CD4-positive, alpha-beta T cell treated with Interleukin-17A for 4 hours (primary cell): ENCODE measurements at regions not wholly inside any gene's neighbourhood (a gene's known extent, or its start where the extent isn't known, plus 50 kb on each side); places are given as distances from the start of the nearest gene placed in this dataset.

ENCODE experiments used
- DNase-seq: peaks from one replicate; pipeline ENCODE4 v3.0.0-alpha.2; 2020; ENCODE audit warnings: mixed read lengths

DNA sequence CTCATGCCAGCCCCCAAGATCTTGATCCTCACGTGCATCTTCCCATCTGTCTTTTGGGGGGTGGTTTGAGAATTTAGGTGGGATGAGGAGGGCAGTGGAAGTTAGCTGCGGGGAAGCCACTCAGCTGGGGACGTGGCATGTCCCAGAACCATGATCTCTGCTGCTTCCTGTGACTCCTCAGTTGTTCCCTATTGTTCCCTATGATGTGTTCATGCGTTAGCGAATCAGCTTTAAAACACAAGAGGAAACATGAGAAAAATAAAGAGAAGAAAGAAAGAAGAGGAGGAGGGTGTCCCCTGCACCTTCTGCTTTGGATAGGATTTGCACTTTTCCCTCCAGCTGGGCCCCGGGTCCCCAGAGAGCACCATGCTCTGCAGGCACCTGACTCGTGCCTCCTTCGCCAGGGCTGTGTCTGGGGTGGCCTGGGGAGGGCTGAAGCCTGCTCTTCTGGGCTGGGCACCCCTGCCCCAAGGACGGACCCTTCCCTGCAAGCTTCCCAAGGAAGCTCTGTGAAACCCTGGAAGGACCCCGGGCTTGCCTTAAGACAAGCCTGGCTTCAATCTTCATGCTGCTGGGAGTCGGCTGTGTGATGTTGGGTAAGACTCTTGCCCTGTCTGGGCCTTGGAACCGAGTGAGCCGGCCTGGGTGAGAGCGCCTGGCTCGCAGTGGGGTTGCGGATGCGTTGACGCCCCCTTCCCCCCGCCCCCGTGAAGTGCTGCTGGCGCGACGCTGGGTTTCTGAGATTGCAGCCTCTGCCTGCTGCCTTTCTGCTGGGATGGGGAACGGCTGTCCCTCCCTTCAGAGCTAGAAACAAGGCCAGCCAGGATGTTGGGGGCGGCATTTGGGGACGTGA is 62.8 kb upstream of the CIBAR2 start:
- DNase-seq, result no peak

DNA sequence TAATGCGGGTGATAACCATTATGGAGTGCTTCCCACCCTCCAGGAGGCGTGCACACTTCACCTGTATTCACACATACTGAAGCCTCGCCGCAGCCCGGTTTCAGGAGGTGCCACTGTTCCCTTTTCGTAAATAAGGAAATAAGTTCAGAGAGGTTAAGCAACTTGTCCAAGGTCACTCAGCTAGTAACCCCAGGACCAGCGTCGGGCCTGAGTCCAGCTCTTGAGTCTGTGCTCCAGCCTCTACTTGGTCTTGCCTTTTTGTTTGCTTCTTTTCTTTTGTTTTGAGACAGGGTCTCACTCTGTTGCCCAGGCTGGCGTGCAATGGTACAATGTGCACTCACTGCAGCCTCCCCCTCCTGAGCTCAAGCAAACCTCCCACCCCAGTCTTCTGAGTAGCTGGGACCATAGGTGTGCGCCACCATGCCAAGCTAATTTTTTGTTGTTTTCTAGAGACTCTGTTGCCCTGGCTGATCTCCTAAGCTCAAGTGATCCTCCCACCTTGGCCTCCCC is 63.5 kb upstream of the CIBAR2 start:
- DNase-seq, result no peak

DNA sequence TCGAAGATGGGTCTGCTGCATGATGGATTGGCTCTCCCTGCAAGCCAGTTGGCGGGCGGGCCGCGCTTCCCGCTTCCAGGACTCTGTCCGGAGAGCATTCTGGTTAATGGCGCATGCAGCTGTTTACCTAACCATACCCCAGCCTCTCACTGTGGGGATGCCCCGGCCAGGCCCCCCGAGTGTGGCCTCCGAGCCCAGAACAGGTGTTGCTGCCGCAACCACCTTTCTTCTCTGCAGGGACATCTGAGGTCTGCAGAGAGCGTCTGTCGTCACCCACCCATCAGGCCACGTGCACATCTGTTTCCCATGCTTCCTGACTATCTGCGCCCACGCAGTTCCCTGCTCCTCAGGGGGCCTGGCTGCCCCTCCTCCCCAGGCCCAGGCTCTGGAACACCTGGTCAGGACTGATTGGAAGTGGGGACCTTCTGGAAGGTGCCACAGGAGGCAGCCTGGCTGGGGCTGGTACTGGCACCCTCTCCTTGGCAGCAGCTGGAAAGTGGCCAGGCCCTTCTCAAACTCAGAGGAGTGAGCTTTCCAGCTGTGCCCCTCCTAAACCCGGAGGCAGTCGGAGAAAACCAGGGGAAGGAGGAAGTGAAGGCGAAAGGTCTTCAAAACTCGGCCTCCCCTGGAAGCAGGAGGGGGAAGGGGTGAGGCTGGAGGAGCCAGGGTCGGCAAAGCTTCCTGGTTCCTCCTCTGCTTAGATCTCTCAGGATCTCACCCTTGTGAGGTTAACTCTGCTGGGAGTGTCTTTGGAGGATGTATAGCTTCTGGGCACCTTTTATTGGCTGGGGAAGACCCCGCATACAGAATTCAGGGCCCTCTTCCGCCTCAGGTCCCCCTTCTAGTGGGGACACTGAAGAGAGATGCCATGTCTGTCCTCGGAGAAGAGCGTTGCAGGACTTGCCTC is 64.5 kb upstream of the CIBAR2 start:
- DNase-seq, result no peak

DNA sequence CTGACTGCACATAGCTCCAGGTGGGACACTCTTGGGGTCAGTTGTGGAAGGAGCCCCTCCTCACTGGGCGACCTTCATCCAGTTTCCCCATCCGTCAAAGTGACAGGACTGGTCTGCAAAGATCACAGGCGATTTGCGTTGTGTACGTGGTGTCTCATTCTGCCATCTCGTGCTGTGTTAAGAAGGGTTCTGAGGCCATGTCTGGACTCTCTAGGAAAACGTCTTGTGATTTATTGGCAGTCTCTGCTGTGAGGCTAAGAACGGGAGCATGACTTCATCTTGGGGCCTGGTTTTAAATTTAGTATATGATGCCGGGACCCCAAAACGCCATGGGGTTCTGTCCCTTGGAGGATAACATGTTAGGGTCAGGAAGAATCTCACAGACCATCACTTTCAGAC is 65.2 kb upstream of the CIBAR2 start:
- DNase-seq, result no peak

DNA sequence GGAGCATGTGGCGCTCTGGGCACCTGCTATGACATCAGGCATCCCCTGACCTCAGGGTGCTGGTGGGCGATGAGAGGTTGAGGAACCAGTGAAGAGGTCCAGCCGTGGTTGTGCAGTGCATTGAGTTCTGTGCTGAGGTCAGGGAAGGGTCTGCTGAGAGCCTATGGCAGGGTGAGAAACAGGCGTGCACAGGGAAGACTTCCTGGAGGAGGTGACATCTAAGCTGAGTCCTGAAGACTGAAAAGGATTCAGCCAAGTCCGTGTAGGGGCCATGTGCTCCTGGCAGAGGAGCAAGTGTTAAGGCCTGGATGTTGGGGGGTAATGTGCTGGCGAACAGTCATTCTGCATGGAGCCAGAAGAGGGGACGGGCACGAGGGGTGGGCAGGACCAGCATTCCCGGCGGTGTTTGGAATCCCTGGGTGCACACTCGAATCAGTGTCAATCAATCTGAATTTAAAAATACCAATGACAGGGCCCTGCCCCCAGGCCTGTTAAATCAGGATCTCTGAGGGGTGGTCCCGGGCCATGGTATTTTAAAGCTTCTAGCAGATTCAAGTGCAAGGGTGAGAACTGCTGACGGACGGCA is 65.8 kb upstream of the CIBAR2 start:
- DNase-seq, result no peak

DNA sequence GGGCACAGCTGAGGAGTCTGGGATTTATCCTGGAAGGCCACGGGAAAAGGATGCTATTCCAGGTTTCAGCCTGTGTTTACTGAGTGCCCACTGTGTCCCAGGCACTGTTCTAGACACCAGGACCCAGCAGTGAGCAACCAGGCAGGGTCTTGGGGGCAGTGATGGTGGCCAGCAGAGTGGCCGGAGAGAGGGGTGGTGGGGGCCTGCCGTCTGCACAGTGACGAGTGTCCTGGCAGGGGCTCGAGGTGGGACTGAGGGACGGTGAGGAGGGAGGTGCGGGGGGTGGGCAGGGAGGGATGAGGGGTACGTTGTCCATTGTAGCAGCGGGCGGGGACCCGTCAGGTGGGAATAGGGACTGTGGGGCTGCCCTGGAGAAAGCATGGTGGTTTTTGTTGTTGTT is 66.3 kb upstream of the CIBAR2 start:
- no peak for DNase-seq

DNA sequence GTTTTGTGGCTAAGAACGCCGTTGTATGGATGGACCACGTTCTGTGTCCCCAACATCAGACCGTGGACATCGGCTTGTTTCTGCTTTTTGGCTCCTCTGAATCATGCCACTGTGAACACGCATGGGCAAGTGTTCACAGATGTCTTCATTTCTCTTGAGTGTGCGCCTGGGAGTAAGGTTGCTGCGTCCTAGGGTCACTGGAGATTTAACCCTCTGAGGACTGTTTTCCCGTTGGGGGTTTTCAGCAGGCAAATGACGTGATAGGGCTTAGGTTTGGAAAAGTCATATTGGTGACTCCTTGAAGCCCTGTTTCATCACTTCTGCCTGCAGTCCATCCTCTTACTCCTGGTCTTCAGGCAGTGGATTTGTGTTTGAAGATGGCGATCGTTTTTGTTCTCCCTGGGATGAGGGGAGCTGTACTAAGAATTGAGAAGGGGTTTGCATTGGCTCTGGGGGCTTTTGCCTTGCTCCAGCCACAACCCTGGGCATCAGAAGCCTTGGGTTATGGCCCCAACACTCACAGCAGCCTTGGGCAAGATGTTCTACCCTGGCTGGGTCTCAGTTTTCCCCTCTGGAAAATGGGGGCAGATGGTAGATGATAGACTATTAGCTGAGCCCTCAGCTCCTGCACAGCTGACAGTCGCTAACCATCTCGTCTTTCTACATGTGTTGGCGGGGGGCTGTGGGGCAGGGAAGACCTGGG is 67.2 kb upstream of the CIBAR2 start:
- no peak for DNase-seq

DNA sequence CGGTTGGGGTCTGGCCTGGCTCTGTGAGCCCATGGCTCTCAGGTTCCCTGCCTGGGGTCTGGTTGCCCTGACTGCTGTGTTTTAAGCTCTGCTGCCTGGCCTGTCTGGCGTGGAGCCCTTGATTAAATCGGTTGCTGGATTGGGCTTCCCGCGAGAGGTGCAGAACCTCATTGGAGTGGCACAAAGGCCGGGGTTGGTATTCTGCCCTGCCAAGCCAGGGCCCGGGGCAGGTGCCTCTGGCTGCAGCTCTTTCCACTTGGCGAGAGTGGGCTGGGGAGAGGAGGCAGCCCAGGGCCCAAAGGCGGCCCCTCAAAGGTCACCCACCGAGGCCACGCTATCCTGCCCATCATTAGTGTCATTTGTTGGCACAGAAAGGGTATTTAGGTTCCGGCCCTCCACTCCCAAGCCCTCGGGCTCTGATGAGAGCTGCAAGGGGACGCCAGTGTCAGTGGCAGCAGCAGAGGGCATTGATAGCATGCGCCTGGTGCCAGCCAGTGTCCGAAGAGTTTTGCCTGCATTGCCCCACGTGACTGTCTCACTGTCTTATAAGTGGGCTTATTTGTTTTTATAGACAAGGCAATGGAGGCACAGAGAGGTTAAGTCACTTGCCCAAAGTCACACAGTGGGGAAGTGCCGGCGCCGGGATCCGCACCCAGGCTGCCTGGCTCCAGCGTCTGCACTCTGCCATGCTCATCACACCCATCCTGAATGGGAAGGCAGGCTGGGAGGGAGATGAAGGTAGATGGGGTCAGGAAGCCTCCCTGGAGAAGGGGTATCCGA is 68.0 kb upstream of the CIBAR2 start:
- no peak for DNase-seq

DNA sequence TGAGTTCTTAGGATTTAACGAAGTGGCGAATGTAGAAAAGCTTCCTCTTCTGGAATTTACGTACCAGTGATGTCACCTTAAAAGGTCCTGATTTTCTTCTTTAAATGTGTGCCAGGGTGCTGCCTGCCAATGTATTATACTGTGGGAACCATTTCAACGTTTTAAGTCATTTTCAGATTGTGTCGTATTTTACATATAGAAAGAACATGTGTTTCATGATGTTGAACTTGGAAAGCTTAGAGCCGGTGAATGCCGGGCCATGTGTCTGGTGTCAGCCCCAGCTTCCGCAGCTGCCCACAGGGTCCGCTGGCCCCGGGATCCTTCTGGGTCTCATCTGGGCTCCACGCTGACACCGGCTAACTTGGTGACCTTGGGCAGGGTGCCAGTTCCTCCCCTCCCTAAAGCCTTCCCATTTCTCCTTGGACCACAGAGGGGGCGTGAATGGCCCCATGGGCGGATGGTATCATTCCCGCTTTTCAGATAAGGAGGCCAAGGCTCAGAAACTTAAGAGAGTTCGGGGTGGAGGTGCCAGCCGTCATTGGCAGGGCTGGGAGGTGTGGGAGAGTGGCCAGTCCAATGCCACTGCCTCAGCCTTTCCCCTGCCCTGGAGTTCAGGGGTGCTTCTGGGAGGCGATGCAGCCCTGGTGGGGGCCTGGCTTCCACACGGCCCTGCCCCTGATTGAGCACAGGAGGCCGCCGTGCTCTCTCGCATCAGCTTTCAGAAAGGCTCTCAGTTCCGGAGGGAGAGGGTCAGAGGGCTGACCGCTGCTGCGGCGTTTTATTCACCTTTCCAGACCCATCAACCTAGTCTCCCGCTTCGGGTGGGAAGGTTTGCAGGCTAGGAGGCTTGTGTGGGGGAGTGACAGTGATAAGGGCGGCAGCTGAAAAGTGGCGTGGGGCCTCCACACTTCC is 68.8 kb upstream of the CIBAR2 start:
- DNase-seq, result no peak

DNA sequence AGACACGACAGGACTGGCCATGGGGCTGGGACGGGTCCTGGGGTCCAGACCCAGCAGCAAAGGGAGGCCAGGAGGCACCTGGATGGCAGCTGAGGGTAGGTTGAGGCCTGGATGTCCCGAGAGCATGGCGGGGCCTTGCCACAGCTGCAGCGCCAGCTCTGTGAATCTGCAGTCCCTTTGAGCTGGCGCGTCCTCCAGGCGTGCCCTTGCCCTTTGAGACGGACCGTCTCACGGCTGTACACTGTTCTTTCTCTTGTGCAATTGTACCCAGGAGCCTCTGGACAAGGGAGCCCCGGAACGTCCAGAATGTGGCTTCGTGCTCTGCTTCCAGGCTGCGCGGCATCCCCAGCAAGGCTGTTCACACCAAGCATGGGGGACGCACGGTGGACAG is 69.5 kb upstream of the CIBAR2 start:
- DNase-seq, result no peak

DNA sequence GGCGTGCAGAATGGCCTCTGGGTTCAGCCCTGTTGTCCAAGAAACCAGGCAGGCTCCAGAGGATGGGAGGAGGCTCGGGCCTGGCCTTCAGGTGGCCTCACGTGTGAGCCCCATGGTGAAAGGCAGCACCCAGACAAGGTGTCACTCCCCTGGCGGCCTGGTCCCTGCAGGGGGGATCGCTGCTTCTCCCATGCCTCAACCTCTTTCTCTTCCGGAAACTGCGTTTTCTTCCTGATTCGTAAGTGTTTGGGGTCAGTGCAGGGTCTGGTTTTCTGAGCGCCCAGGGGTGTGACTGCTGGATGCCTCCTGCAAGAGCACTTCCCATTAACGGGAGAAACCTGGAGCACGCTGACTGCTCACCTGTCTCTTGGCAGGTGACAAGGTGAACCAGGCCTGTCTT is 70.0 kb upstream of the CIBAR2 start:
- no peak for DNase-seq

DNA sequence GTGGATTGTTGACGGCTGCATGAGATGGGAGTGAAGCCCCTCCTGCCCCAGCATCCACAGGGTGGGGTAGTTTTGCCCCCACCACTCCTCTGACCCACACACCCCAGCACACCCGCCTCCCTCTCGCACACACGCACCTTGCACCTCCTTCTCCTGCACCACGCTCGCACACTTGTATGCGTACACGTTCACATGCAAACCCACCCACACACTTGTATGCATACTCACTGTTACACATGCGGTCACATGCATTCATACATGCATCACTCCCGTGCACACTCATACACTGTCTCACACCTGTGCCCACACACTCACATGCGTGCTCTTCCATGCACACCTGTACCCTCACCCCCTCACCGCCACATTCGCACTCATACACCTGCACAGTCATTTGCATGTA is 70.5 kb upstream of the CIBAR2 start:
- no peak for DNase-seq

DNA sequence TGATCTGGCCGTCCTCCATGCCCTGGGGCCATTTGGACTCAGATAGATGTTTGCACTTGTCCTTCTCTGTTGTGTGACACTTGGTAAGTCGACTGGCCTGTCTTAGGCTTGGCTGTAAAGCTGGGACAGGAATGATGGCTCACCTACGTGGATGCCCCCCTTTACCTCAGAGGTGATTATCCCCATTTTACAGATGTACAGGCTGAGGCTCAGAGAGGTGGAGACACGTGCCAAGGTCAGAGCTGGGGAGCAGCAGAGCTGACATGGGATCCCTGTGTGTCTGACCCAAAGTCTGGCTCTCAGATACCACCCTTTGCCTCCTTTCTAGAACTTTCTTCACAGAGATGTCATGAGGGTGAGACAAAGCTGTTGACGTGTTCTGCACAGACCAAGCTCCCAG is 71.3 kb upstream of the CIBAR2 start:
- DNase-seq, result no peak

DNA sequence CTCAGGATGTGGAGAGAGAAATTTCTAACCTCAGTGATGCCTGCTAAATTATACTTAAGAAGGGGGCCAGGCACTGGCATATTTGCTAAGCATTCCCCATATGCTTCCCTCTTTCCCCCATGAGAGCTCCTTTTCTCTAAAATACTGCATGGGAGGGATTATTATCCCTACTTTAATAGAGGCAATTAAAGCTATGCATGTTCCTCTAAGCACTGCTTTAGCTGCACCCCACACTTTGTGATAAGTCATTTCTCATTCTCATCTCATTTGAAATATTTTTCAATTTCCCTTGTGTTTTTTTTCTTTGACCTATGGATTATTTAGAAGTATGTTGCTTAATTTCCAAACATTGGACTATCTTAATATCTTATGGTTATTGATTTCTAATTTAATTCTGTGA is 72.1 kb upstream of the CIBAR2 start:
- DNase-seq, result no peak

DNA sequence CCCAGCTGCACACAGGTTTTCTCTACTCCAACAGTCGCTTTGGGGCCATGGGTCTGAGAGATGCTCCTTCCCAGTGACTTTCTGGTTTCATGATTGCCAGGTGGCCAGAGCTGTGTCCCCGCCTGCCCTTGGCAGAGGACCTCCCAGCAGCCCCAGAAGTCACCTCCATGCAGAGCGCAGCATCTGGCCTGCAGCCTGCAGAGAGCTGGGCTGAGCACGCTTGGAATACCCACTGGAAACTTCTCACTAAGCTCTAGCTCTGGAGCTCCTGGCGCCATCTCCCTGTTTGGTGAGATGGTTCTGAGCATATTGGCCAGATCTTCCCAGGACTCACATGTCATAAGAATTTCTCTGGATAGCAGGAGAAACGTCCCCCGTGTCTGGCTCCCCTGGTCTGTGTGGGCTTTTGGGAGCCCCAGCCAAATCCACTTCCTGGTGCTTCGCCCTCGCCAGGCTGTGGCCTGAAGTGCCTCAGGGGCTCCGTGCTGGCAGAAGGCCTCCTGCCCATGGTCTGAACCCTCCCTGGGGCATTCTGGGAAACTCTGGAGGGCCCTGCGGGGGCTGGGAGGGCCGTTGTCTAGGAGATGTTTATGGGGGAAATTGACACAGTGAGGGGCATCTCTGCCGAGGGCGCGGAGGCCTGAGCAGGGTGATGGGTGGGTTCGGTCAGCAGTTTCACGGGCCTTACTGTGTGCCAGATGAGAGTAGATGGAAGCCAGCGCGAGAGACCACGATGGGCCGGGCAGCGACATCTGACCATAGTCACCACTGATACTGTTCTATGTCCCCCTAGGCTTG is 73.2 kb upstream of the CIBAR2 start:
- DNase-seq, result no peak

DNA sequence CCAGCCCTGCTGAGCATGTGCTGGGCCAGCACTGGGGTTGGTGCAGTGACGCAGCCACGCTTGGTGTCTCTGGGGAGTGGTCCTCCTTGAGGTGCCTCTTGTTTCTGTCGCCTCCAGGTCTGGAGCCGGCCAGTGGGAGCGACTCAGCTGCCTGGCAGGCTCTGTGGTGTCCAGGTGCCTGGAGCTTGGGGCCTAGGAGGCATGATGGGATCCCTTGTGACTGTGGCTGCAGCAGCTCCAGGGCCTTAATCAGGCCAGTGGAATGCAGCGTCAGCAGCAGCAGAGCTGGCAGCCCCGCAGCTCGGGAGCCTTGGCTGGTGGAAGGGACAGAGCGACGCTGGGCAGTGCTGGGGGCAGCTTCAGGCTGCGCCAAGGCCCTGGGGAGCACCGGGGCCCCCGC is 74.7 kb upstream of the CIBAR2 start:
- no peak for DNase-seq

DNA sequence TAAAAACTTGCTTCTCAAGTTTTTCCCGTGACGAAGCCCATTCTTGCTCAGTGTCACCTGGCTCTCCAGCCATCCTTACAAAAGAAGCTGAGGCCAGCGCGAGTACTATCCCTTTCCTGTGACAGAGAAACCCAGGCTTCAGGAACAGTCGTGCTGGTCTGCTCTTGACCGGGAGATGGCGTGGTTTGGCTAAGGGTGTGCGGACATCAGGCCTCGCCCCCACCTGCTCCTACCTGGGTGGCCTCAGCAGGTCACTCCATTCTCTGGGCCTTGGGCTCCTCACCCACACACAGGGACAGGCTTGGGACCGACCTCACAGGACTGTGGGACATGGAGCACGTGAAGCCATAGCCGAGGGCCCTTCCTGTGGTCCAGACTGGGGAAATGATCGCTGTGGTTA is 75.2 kb upstream of the CIBAR2 start:
- no peak for DNase-seq

DNA sequence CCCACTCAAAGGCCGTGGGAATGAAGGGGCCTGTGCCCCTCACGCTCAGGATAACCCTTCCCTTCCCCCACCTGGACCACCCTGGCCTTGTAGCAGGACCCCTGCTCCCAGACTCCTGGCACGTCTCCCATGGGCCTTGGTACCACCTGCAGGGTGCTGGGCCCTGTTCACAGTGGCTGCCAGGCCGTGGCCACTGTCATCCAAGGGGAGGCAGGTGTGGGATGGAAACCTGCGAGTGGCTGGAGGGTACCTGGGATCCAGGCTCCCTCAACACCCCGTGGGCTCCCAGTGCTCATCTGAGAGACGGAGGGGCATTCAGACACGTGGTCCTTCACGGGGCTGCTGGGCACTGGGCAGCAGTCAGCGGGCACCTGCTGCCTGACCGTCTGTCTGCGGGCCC is 75.6 kb upstream of the CIBAR2 start:
- DNase-seq, result no peak

DNA sequence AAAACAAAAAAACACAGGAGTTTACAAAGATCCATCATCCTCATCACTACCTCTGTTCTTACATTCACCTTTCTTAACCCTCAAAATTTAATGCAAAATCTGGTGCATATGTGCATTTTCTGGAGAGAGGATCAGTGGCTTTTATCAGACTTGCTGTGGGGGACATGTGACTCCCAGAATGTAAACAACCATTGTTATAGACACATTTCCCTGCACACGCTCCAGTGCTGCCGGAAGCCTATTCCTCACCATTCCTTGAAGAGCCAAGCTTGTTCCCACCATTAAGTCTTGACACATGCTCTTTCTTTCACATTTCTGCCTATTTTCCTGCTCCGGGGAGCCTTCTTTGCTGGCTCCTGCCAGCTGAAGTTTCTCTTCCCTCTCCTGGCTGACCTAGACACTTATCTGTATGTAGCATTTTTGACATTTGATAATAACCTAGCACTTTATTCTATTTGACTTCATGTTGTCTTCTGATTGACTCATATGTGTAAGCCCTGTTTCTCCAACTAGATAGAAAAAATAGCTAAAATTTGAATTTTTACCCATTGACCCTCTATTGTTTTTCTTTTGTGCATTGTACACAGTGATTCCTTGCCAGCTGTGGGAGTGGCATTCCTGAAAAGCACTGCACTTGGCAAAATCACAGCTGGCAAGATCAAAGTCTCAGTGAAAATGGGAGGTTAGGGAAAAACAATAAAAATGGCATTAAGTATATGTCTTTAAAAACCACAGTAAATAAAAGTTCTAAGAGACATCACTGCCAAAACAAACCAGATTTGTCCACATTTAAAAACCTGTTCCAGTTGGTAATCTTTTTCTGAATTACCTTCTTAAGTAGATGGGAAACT is 76.8 kb upstream of the CIBAR2 start:
- no peak for DNase-seq
